Ishikawa (cell line): ENCODE measurements at regions not wholly inside any gene's neighbourhood (a gene's known extent, or its start where the extent isn't known, plus 50 kb on each side); places are given as distances from the start of the nearest gene placed in this dataset.

Experiments used
- CEBPB ChIP-seq: IDR thresholded peaks from 2 replicates; pipeline ENCODE4 v1.6.1; 2012
- CREB1 ChIP-seq: IDR thresholded peaks from 2 replicates; pipeline ENCODE4 v1.6.1; 2012; ENCODE audit warnings: low read depth
- EGR1 ChIP-seq: IDR thresholded peaks from 2 replicates; pipeline ENCODE4 v1.6.1; 2012
- EP300 ChIP-seq: IDR thresholded peaks from 2 replicates; pipeline ENCODE4 v1.6.1; 2012; ENCODE audit warnings: borderline replicate concordance
- MAX ChIP-seq: IDR thresholded peaks from 2 replicates; pipeline ENCODE4 v1.6.1; 2012
- NFIC ChIP-seq: IDR thresholded peaks from 2 replicates; pipeline ENCODE4 v1.6.1; 2012
- RAD21 ChIP-seq: IDR thresholded peaks from 2 replicates; pipeline ENCODE4 v1.6.1; 2012; ENCODE audit warnings: low read depth
- TAF1 ChIP-seq: IDR thresholded peaks from 2 replicates; pipeline ENCODE4 v1.6.1; 2012; ENCODE audit warnings: low read depth, mild to moderate bottlenecking
- TCF12 ChIP-seq: IDR thresholded peaks from 2 replicates; pipeline ENCODE4 v1.6.1; 2012; ENCODE audit warnings: low read depth
- TEAD4 ChIP-seq: IDR thresholded peaks from 2 replicates; pipeline ENCODE4 v1.6.1; 2012
- USF1 ChIP-seq: IDR thresholded peaks from 2 replicates; pipeline ENCODE4 v1.6.1; 2012
- YY1 ChIP-seq: IDR thresholded peaks from 2 replicates; pipeline ENCODE4 v1.6.1; 2012; ENCODE audit warnings: low read depth
- ZBTB7A ChIP-seq: IDR thresholded peaks from 2 replicates; pipeline ENCODE4 v1.6.1; 2012; ENCODE audit warnings: low read depth

GRCh38 chr3:147008886-147009285 lies 397.5 kb downstream of the ZIC4 start:
- TF ChIP-seq TCF12 (no peak), YY1 (no peak), CREB1 (no peak), TAF1 (no peak), ZBTB7A (no peak), RAD21 (no peak), MAX (no peak), USF1 (no peak), EP300 (no peak), CEBPB (no peak), TEAD4 (no peak), EGR1 (no peak), NFIC (no peak)
